Neutrophil (primary cell): ENCODE measurements at regions not wholly inside any gene's neighbourhood (a gene's known extent, or its start where the extent isn't known, plus 50 kb on each side); places are given as distances from the start of the nearest gene placed in this dataset.
"Not testable (repeated sequence)": the region's sequence is repeated elsewhere in the genome, so short reads cannot be mapped to it uniquely, and the experiment has no call there.

ENCODE experiments used
- H3K27ac ChIP-seq: fragments of 200-600 bp; sonication (generic); 2 replicates; pipeline ENCODE4 v1.5.1; 2016; ENCODE audit warnings: mild to moderate bottlenecking, moderate library complexity
- H3K27me3 ChIP-seq: fragments of 200-600 bp; sonication (generic); 2 replicates; pipeline ENCODE4 v1.6.0; 2016; ENCODE audit warnings: mild to moderate bottlenecking
- H3K36me3 ChIP-seq: fragments of 200-600 bp; sonication (generic); 2 replicates; pipeline ENCODE4 v1.5.1; 2017
- H3K4me1 ChIP-seq, 2 experiments: fragments of 200-600 bp in 1 of 2; sonication (generic) in 1 of 2; 1 replicate in 1 of 2; 2 replicates in 1 of 2; pipeline versions ENCODE4 v1.5.1 to v1.6.1; 2013 to 2016; ENCODE audit warnings: low read depth in 1 of 2, low read length in 1 of 2, mild to moderate bottlenecking in 1 of 2, moderate library complexity in 1 of 2; ENCODE audit not compliant: control insufficient read depth in 1 of 2, insufficient read depth in 1 of 2
- H3K4me3 ChIP-seq, 2 experiments: fragments of 200-600 bp in 1 of 2; sonication (generic) in 1 of 2; 1 replicate in 1 of 2; 2 replicates in 1 of 2; pipeline ENCODE4 v1.5.1; 2013 to 2016; ENCODE audit warnings: low read depth in 1 of 2, low read length in 1 of 2, mild to moderate bottlenecking in 1 of 2, moderate library complexity in 1 of 2
- H3K9me3 ChIP-seq: fragments of 200-600 bp; sonication (generic); 2 replicates; pipeline ENCODE4 v1.5.1; 2016
- CTCF ChIP-seq: fragments of 200-600 bp; sonication (generic); IDR thresholded peaks from 2 replicates; pipeline ENCODE4 v1.5.1; 2016; ENCODE audit warnings: antibody characterized with exemption

GRCh38 chr5:82984786-82985735 is 92.1 kb downstream of the TMEM167A start:
- TF ChIP-seq CTCF = no peak
- no peaks in the 10 kb centered on the region for H3K9me3 ChIP-seq
- no peak overlapping the region for H3K27ac ChIP-seq
- H3K27me3 ChIP-seq = no peaks in the 10 kb centered on the region
- H3K4me3 ChIP-seq = no peak overlapping the region
- H3K4me1 ChIP-seq = no peaks in the 10 kb centered on the region
- no peaks in the 10 kb centered on the region for H3K36me3 ChIP-seq

GRCh38 chr5:82982846-82983245 is 94.3 kb downstream of the TMEM167A start:
- no peak for TF ChIP-seq CTCF

GRCh38 chr5:82976887-82977286 is 100.3 kb downstream of the TMEM167A start:
- H3K9me3 ChIP-seq = peaks cover 23% of the 10 kb centered on the region
- H3K36me3 ChIP-seq, H3K27me3 ChIP-seq, H3K4me1 ChIP-seq, H3K27ac ChIP-seq, H3K4me3 ChIP-seq: not testable (repeated sequence)

More at GRCh38 chr5:82982846-82983245, 94.3 kb downstream of the TMEM167A start:
- Histone ChIP-seq H3K4me1 (no peaks in the 10 kb centered on the region), H3K4me3 (no peak overlapping the region), H3K36me3 (no peaks in the 10 kb centered on the region), H3K9me3 (peaks cover 2% of the 10 kb centered on the region), H3K27me3 (no peaks in the 10 kb centered on the region), H3K27ac (no peak overlapping the region)

- H3K4me3 ChIP-seq = no peak overlapping the region
- no peaks in the 10 kb centered on the region for H3K36me3 ChIP-seq
- H3K27me3 ChIP-seq = no peaks in the 10 kb centered on the region
- no peaks in the 10 kb centered on the region for H3K4me1 ChIP-seq
- H3K27ac ChIP-seq = no peak overlapping the region
- no peak for TF ChIP-seq CTCF
- peaks cover 23% of the 10 kb centered on the region for H3K9me3 ChIP-seq
Measured at GRCh38 chr5:82975812-82976211, 101.4 kb downstream of the TMEM167A start.

- no peaks in the 10 kb centered on the region for H3K27me3 ChIP-seq
- peaks cover 23% of the 10 kb centered on the region for H3K9me3 ChIP-seq
- no peaks in the 10 kb centered on the region for H3K36me3 ChIP-seq
- no peak for TF ChIP-seq CTCF
- H3K4me1 ChIP-seq = no peaks in the 10 kb centered on the region
- no peak overlapping the region for H3K27ac ChIP-seq
- H3K4me3 ChIP-seq = no peak overlapping the region
Measured at GRCh38 chr5:82975396-82975795, 101.8 kb downstream of the TMEM167A start.

GRCh38 chr5:82974346-82974745 is 102.8 kb downstream of the TMEM167A start:
- not testable (repeated sequence) for H3K27me3 ChIP-seq, H3K4me3 ChIP-seq

More at GRCh38 chr5:82974346-82974745, 102.8 kb downstream of the TMEM167A start:
- H3K9me3 ChIP-seq = peaks cover 23% of the 10 kb centered on the region
- not testable (repeated sequence) for H3K4me1 ChIP-seq, H3K36me3 ChIP-seq, H3K27ac ChIP-seq
